B cell (primary cell): ENCODE measurements at regions not wholly inside any gene's neighbourhood (a gene's known extent, or its start where the extent isn't known, plus 50 kb on each side); places are given as distances from the start of the nearest gene placed in this dataset.
"Not testable (repeated sequence)": the region's sequence is repeated elsewhere in the genome, so short reads cannot be mapped to it uniquely, and the experiment has no call there.

Experiments
- ATAC-seq: fragments of 200-7000 bp; cut with Tn5 transposase; one replicate; pipeline ENCODE4 v1.10.0; 2021; ENCODE audit warnings: low read depth, mild to moderate bottlenecking, moderate number of reproducible peaks, moderate library complexity
- CTCF ChIA-PET: fragments of 350-600 bp; sonication (Branson Sonifier 250); formaldehyde crosslinking; loops from one replicate; lab custom pipeline; 2021; ENCODE audit warnings: antibody characterized with exemption, inconsistent platforms; lab: Charles Lee
- POLR2A ChIA-PET: fragments of 350-600 bp; sonication (Branson Sonifier 250); formaldehyde crosslinking; loops from one replicate; lab custom pipeline; 2021; ENCODE audit warnings: antibody characterized with exemption; lab: Charles Lee
- DNase-seq: peaks from one replicate; pipeline ENCODE4 v3.0.0; 2013
- H2AFZ ChIP-seq: 2 replicates; pipeline ENCODE4 v1.6.1; 2012; ENCODE audit warnings: mild to moderate bottlenecking, low read depth, low read length; ENCODE audit not compliant: insufficient read depth, poor library complexity, severe bottlenecking
- H3K27ac ChIP-seq, 2 donors: 1 replicate in 1 of 2; 2 replicates in 1 of 2; pipeline ENCODE4 v1.5.1; 2012 to 2013; ENCODE audit warnings: low read length in 2 of 2, mild to moderate bottlenecking in 2 of 2, moderate library complexity in 1 of 2
- H3K27me3 ChIP-seq, 4 experiments: fragments of 200-600 bp in 1 of 4; sonication (generic) in 1 of 4; replicated peaks in 1 of 4; 1 replicate in 2 of 4; 2 replicates in 2 of 4; pipeline versions ENCODE4 v1.6.1 to v1.7.0; 2013 to 2016; ENCODE audit warnings: low read length in 3 of 4, mild to moderate bottlenecking in 2 of 4, mixed read lengths in 1 of 4, moderate library complexity in 1 of 4; ENCODE audit not compliant: insufficient read depth in 4 of 4, control insufficient read depth in 3 of 4; ENCODE audit errors: control extremely low read depth in 1 of 4
- H3K36me3 ChIP-seq, 2 experiments: replicated peaks in 1 of 2; 1 replicate in 1 of 2; 2 replicates in 1 of 2; pipeline versions ENCODE4 v1.6.1 to v1.7.1; 2013; ENCODE audit warnings: low read length in 1 of 2; ENCODE audit not compliant: insufficient read depth in 2 of 2, control insufficient read depth in 1 of 2; ENCODE audit errors: control extremely low read depth in 1 of 2, extremely low read depth in 1 of 2
- H3K4me1 ChIP-seq, 2 donors: fragments of 200-600 bp in 1 of 2; sonication (generic) in 1 of 2; 1 replicate in 1 of 2; 2 replicates in 1 of 2; pipeline versions ENCODE4 v1.5.1 to v1.6.1; 2013 to 2017; ENCODE audit warnings: low read length in 2 of 2; ENCODE audit not compliant: control insufficient read depth in 2 of 2, insufficient read depth in 2 of 2
- H3K4me2 ChIP-seq: replicated peaks from 2 replicates; pipeline ENCODE3; 2012; ENCODE audit warnings: mild to moderate bottlenecking, low read depth, low read length; ENCODE audit not compliant: poor library complexity, severe bottlenecking
- H3K4me3 ChIP-seq, 5 experiments: fragments of 200-600 bp in 1 of 5; sonication (generic) in 1 of 5; 1 replicate in 3 of 5; 2 replicates in 2 of 5; pipeline versions ENCODE4 v1.5.1 to v1.7.0; 2011 to 2016; ENCODE audit warnings: low read length in 4 of 5, mild to moderate bottlenecking in 4 of 5, low read depth in 2 of 5, control low read depth in 1 of 5, moderate library complexity in 1 of 5; ENCODE audit not compliant: insufficient read depth in 1 of 5; ENCODE audit errors: control extremely low read depth in 1 of 5, extremely low read depth in 1 of 5
- H3K79me2 ChIP-seq: fragments of 200-600 bp; sonication (generic); one replicate; pipeline ENCODE4 v1.6.0; 2016; ENCODE audit warnings: low read length; ENCODE audit not compliant: control insufficient read depth, insufficient read depth
- H3K9ac ChIP-seq: fragments of 200-600 bp; sonication (generic); 2 replicates; pipeline ENCODE4 v1.6.1; 2017; ENCODE audit warnings: mild to moderate bottlenecking, low read length, moderate library complexity
- H3K9me3 ChIP-seq, 3 donors: one replicate each; pipeline versions ENCODE4 v1.6.1 to v1.7.1; 2013; ENCODE audit warnings: low read length in 2 of 3; ENCODE audit not compliant: control insufficient read depth in 2 of 3, insufficient read depth in 1 of 3; ENCODE audit errors: control extremely low read depth in 1 of 3
- H4K20me1 ChIP-seq: 2 replicates; pipeline ENCODE4 v1.6.0; 2012; ENCODE audit warnings: mild to moderate bottlenecking, low read length; ENCODE audit not compliant: insufficient read depth, control insufficient read depth, poor library complexity, severe bottlenecking
- H3K27ac Mint-ChIP-seq: one replicate; pipeline ENCODE4 v1.8.0; 2021; ENCODE audit warnings: mixed read lengths
- H3K27me3 Mint-ChIP-seq: one replicate; pipeline ENCODE4 v1.8.0; 2021; ENCODE audit warnings: mixed read lengths
- H3K4me1 Mint-ChIP-seq: one replicate; pipeline ENCODE4 v1.8.0; 2021; ENCODE audit warnings: mixed read lengths
- H3K4me3 Mint-ChIP-seq: one replicate; pipeline ENCODE4 v1.8.0; 2021; ENCODE audit warnings: mixed read lengths
- H3K9me3 Mint-ChIP-seq: one replicate; pipeline ENCODE4 v1.8.0; 2022; ENCODE audit warnings: mixed read lengths; ENCODE audit not compliant: insufficient read depth
- CTCF ChIP-seq: fragments of 200-600 bp; IDR thresholded peaks from one replicate; pipeline ENCODE4 v1.8.0; 2022; ENCODE audit warnings: antibody characterized with exemption, mild to moderate bottlenecking
- EZH2 ChIP-seq: IDR thresholded peaks from 2 replicates; pipeline ENCODE4 v1.6.1; 2012; ENCODE audit warnings: borderline replicate concordance, low read depth, mild to moderate bottlenecking, moderate library complexity, low read length; ENCODE audit not compliant: insufficient read depth, poor library complexity, severe bottlenecking
- WGBS: methylation state at CpG from one replicate; pipeline ENCODE4 v1.1.5; 2013; ENCODE audit warnings: missing lambda C conversion rate; ENCODE audit not compliant: insufficient coverage; 5-methylcytosine and 5-hydroxymethylcytosine counted together
- intact Hi-C: fragments of 100-400 bp; cut with micrococcal nuclease; formaldehyde crosslinking; loops from one replicate; pipeline ENCODE4 v1.10.0; 2022

- Histone ChIP-seq H3K79me2 (no peaks in the 10 kb centered on the region), H3K4me3 (peak overlapping the region in 1 of 5 experiments; percentile 58), H4K20me1 (no peaks in the 10 kb centered on the region), H3K27ac (peak overlapping the region; percentile 88 to 96), H2AFZ (no peak overlapping the region), H3K9ac (no peak overlapping the region), H3K9me3 (no peaks in the 10 kb centered on the region), H3K4me1 (peaks cover 51 to 55% of the 10 kb centered on the region in 2 donors), H3K27me3 (no peaks in the 10 kb centered on the region), H3K4me2 (peak overlapping the region; percentile 76), H3K36me3 (no peaks in the 10 kb centered on the region)
- H3K9me3 Mint-ChIP-seq, result peaks cover 2% of the 10 kb centered on the region
- no peak for TF ChIP-seq CTCF
- no peak for TF ChIP-seq EZH2
- ATAC-seq (no peak), DNase-seq (no peak)
- no peaks in the 10 kb centered on the region for H3K27me3 Mint-ChIP-seq
- POLR2A ChIA-PET, result interaction anchor here (0.7 kb wide), 1 partner anchor 78 kb away, joined by 3 read pairs; no protein-coding TSS in a partner anchor
- CTCF ChIA-PET, result interaction anchor here (1.0 to 3.2 kb wide), 4 partner anchors 37 to 286 kb away, joined by 5 to 26 read pairs (median 18); no protein-coding TSS in a partner anchor
- H3K27ac Mint-ChIP-seq, result peak overlapping the region; percentile 38
- WGBS, result no CpG with 5 or more reads among the region's 2 CpGs
- no peak overlapping the region for H3K4me3 Mint-ChIP-seq
- intact Hi-C loops, result no loop called here
- H3K4me1 Mint-ChIP-seq, result peaks cover 81% of the 10 kb centered on the region
Measured at GRCh38 chr6:11458509-11458908, 79.0 kb upstream of the TMEM170B start.

GRCh38 chr6:11457422-11457821, 80.1 kb upstream of the TMEM170B start:
- peaks cover 47 to 51% of the 10 kb centered on the region in 2 donors for H3K4me1 ChIP-seq
- CTCF ChIA-PET, result interaction anchor here (1.0 kb wide), 1 partner anchor 38 kb away, joined by 5 read pairs; no protein-coding TSS in a partner anchor
- H3K27me3 ChIP-seq, H3K36me3 ChIP-seq, H3K9me3 Mint-ChIP-seq, H4K20me1 ChIP-seq, DNase-seq, intact Hi-C loops, ATAC-seq, H3K4me3 ChIP-seq, POLR2A ChIA-PET, H3K4me2 ChIP-seq, H3K9me3 ChIP-seq, H3K27me3 Mint-ChIP-seq, H3K9ac ChIP-seq, H2AFZ ChIP-seq, H3K27ac ChIP-seq, H3K4me3 Mint-ChIP-seq, H3K79me2 ChIP-seq: not testable (repeated sequence)
- H3K27ac Mint-ChIP-seq, result peak overlapping the region; percentile 50
- peaks cover 78% of the 10 kb centered on the region for H3K4me1 Mint-ChIP-seq
- WGBS, result no CpG with 5 or more reads among the region's 6 CpGs

GRCh38 chr6:11452106-11452505, 85.4 kb upstream of the TMEM170B start:
- H3K4me3 Mint-ChIP-seq, H3K9me3 Mint-ChIP-seq, CTCF ChIA-PET, H3K9ac ChIP-seq, H3K4me3 ChIP-seq, H2AFZ ChIP-seq, H3K79me2 ChIP-seq, H3K4me2 ChIP-seq, H4K20me1 ChIP-seq, ATAC-seq, intact Hi-C loops, H3K27ac Mint-ChIP-seq, H3K27ac ChIP-seq, DNase-seq, POLR2A ChIA-PET, H3K9me3 ChIP-seq, H3K27me3 Mint-ChIP-seq, H3K36me3 ChIP-seq, H3K27me3 ChIP-seq: not testable (repeated sequence)
- WGBS, result 94% methylated on average over 8 of the region's 8 CpGs
- H3K4me1 ChIP-seq, result peaks cover 15 to 25% of the 10 kb centered on the region in 2 donors
- peaks cover 60% of the 10 kb centered on the region for H3K4me1 Mint-ChIP-seq
